NK-92 (cell line): ENCODE measurements at regions not wholly inside any gene's neighbourhood (a gene's known extent, or its start where the extent isn't known, plus 50 kb on each side); places are given as distances from the start of the nearest gene placed in this dataset.
"Not testable (repeated sequence)": the region's sequence is repeated elsewhere in the genome, so short reads cannot be mapped to it uniquely, and the experiment has no call there.

ENCODE experiments used
- DNase-seq: peaks from one replicate; lab custom pipeline; 2025; ENCODE audit not compliant: unreplicated experiment; lab: John Stamatoyannopoulos, UW

GRCh38 chr16:29260683-29261426 lies 145.7 kb downstream of the NPIPB11 start:
- DNase-seq: not testable (repeated sequence)

- not testable (repeated sequence) for DNase-seq
These were observed 146.7 kb downstream of the NPIPB11 start for GRCh38 chr16:29259635-29260457.

GRCh38 chr16:29258946-29259634 lies 147.4 kb downstream of the NPIPB11 start:
- DNase-seq: not testable (repeated sequence)

- DNase-seq: not testable (repeated sequence)
These were observed 148.8 kb downstream of the NPIPB11 start for GRCh38 chr16:29257419-29258336.

GRCh38 chr16:29256501-29256981 lies 150.0 kb downstream of the NPIPB11 start:
- DNase-seq: no peak

GRCh38 chr16:29255957-29256356 lies 150.6 kb downstream of the NPIPB11 start:
- DNase-seq: not testable (repeated sequence)

- not testable (repeated sequence) for DNase-seq
These were observed 151.1 kb downstream of the NPIPB11 start for GRCh38 chr16:29255496-29255796.

GRCh38 chr16:29254676-29255495 lies 151.6 kb downstream of the NPIPB11 start:
- DNase-seq: no peak

GRCh38 chr16:29253716-29254590 lies 152.6 kb downstream of the NPIPB11 start:
- DNase-seq: not testable (repeated sequence)

GRCh38 chr16:29253066-29253590 lies 153.4 kb downstream of the NPIPB11 start:
- not testable (repeated sequence) for DNase-seq

GRCh38 chr16:29252311-29252710 lies 154.2 kb downstream of the NPIPB11 start:
- not testable (repeated sequence) for DNase-seq

GRCh38 chr16:29251571-29252011 lies 154.9 kb downstream of the NPIPB11 start:
- not testable (repeated sequence) for DNase-seq

- not testable (repeated sequence) for DNase-seq
These were observed 155.5 kb downstream of the NPIPB11 start for GRCh38 chr16:29250923-29251434.

GRCh38 chr16:29250469-29250868 lies 156.0 kb downstream of the NPIPB11 start:
- DNase-seq: not testable (repeated sequence)

GRCh38 chr16:29248940-29249318 lies 157.6 kb downstream of the NPIPB11 start:
- DNase-seq: not testable (repeated sequence)

- not testable (repeated sequence) for DNase-seq
These were observed 158.1 kb downstream of the NPIPB11 start for GRCh38 chr16:29248306-29248939.

- not testable (repeated sequence) for DNase-seq
These were observed 160.4 kb downstream of the NPIPB11 start for GRCh38 chr16:29246091-29246490.
